GM21529 (cell line): ENCODE measurements at regions not wholly inside any gene's neighbourhood (a gene's known extent, or its start where the extent isn't known, plus 50 kb on each side); places are given as distances from the start of the nearest gene placed in this dataset.

Experiments
- ATAC-seq: cut with Tn5 transposase; IDR thresholded peaks from one replicate; pipeline ENCODE4 v1.9.1; 2021; ENCODE audit not compliant: unreplicated experiment

DNA sequence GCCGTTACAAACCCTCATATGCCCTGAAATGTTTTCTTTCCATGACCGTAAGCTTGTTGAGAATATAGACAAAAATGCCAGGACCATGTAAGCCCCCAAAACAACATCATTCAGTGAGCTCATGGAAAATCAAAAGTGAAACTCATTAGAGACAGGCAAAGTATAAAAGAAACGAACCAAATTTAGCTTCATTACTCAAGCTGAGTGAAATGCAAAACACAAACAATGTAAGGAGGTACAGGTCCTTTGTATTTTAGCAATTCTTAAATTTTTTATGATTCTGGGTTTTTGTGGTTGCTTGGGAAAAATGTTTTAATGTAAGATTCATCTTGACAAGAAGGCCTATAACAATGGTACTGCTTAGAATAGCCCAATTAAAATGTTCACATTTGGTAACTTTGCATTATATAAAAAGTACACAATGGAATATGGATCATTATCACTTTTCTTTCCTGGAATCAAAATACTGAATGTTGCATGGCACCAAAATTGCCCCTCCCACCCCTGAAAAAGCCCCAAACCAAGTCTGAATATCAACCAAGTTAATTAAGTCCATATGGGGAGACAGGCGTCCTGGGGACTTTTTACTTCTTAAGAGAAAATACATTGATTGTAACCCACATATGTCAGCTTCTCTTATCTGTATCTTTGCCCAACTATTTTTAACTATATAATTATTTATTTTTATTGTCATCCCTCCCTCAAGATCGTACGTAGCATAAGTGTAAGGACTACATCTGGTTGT, 247.7 kb upstream of the CDIN1 start:
- no peak for ATAC-seq

DNA sequence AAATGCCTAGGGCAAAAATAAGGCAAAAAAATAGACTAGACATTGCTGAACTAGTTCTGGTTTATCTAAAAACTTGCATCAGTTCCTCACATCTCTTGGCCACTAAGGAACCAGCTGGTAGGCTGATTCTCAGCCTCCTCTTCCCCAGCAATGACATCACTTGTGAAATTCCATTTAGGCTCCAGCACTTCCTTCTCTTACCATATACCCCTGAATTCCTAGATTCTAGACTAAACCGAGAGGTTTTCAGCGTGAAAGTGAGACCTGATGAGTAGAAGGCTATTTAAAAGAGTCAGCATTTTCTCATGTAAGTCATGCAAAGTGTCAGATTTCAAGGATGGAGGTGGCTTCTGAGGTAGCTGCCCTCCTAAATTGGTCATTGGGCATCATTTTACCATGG, 247.1 kb upstream of the CDIN1 start:
- ATAC-seq = no peak

DNA sequence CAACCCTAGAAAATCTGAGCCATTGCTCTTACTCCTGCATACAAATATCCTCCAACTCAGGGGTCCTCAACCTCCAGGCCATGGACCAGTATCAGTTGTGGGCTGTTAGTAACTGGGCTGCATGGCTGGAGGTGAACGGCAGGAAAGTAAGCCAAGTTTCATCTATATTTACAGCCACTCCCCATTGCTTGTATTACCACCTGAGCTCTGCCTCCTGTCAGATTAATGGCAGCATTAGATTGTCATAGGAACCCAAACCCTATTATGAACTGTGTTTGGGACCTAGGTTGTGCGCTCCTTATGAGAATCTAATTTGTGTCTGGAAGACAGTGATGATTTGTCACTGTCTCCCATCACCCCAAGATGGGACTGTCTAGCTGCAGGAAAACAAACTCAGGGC, 246.5 kb upstream of the CDIN1 start:
- ATAC-seq = no peak

DNA sequence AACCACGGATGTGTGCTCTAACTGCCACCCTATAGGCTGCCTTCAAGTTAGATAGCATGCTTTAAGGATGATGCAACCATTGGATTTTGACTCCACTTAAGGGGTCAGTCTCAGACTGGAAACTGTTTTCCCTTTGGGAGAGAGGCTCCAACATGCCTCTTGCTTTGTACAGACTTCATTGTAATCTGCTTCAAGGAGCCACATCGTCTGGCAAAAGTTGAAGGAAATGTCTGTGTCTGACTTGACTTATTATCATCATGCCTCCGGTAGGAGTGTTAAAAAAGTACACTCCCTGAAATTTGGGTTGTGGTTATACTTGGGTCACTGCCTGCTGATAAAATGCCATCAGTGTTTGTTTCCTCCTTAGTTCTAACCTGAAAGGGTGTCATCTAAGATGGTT, 245.4 kb upstream of the CDIN1 start:
- no peak for ATAC-seq

DNA sequence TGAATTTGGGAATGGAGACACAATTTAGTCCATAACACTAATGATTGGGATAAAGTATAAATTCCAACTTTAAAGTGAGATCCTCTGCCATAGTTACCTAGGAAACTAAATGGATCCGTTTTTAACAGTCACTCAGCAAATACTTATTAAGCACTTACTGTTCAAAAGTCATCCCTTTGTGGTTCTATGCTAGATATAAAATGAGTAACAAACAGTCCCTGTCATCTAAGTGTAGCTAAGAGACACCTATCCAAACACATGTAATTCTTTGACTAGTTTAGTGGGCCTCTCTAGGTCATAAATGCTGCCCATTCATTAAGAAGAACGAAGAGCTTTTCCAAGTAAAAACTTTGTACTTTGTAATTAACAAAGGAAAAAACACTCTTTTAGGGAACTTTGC, 244.2 kb upstream of the CDIN1 start:
- no peak for ATAC-seq

DNA sequence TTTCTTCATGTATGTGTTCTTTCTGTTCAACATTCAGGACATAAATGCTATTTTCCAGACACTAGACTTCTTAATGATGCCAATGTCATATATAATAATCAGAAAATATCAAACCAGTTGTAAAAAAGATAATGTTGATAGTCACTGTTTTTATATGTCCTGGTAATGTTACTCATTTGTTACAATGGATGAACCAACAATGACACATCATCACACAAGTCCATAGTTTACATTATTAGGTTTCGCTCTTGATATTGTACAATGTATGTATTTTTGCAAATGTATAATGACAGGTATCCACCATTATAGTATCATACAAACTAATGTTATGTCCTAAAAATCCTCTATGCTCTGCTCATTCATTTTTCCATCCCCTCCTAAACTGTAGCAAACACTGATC, 243.8 kb upstream of the CDIN1 start:
- ATAC-seq = no peak

DNA sequence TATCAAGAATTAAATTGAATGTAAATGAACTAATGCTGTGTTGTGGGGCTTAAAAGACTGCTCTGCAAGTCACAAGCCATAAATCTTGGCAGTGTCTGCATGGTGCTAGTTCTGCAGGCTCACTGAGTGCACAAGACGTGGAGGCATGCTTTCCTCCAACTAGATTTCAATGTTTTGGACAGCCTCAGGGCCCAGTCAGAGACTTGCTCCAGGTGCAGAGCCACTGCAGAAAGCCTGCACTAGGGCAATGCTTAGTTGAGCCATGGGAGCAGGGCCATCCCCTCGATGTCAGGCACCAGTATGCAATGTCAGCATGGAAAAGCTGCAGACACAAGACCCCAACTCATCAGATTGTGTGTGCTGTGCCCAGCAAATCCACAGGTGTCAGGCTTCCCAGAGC, 234.5 kb upstream of the CDIN1 start:
- no peak for ATAC-seq

DNA sequence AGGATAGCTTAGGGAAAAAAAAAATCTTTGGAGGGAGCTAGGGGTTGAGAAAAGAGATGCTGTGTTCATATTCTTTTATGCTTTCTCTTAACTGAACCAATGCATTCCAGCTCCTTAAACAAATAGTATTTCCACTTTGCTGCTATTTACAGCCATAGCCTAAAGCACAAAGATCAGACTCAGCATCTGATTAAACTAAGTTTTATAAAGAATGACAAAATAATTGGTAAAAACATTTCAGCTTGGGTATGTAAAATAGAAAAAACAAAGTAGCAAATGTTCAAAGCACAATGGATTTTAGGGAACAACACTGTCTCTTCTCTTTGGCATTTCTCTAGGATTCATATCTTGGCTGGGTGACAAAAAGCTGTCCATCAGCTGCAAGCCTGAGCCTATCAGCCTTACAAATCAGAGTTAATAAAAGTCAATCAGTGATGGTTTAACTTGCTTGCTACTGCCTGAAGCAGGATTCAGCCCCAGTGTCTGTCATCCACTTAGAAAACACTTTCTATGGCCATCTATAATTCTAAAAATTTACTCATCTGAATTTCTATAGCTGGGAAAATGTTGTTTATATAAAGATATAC, 232.1 kb upstream of the CDIN1 start:
- no peak for ATAC-seq

DNA sequence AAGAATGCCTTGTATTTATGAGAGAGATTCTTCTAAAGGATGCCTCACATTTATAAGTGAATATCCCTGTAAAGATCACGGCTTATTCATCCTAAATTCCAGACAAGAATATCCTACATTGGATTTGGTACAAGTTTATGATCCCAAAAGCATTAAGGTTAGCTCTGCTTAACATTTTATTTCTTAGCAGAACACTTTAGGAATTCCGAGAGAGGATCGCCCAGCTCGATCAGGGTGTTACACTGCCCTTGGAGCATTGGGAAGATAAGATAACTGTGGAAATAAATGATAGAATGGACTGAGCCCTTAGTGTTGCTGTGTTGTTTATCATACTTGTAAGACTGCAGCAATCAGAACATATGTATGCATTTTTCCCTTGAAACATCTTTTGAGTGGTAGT, 223.0 kb upstream of the CDIN1 start:
- no peak for ATAC-seq

DNA sequence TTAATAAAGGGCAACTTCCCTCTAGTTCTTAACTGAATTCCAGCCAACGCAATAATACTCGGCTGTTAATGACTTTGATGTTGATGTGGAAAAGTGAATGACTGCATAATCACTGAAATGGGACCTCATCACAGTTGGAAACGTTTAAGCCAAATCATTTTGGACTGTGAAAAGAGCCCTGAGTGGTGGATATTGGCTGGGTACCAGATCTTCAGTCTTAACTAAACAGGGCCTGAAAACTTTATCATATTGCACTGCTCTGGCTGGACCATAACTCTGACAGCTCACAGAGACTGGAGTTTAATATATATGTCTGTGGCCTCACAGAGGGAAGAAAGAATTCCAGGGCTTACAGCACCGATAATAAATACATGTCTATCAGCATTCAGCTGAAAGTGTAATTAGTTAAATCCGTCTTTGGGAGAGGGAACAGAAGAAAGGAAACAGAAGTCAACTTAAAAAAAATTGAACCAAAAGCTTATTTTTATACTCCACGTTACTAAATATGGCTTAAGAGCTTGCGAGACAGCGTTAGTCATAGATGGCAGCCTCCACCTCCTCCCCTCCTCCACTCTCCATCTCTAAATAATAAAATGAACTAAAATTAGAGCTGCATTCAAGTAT, 222.3 kb upstream of the CDIN1 start:
- ATAC-seq = no peak

DNA sequence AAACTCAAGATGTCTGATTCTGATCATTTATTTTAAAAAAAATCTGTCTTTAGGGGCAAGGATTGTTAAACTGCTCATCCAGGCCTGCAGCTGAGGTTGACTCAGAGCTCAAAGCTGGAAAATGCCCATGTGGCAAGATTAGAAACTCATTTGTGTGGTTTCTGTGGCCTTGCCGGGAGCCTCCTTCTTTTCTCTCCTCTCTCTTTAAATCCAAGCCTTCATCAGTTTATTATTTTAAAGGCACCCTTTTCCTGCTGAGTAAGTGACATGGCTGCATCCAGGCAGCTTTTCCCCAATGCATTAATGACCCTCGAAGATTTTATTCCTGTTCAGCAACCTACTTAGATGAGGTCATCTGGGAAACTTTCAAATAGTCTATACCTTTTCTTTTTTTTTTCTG, 221.3 kb upstream of the CDIN1 start:
- ATAC-seq = no peak

DNA sequence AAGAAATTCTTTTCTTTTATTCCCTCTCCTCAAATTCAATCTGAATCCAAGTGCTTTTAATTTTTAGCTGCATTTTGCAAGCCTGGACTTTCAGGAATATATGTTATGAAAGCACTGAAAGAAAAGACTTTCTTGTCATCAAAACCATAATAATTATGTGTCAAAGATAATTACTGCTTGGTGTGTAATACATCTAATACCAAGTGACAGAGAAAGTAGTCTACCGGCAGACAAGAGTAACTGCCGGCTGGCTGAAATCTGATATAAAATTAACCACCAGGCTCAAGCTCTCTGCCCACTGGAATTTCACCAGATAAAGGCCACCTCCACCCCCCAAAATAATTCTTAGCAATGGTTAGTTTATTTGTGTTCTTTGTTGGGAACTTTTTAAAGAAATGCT, 220.9 kb upstream of the CDIN1 start:
- ATAC-seq = no peak

DNA sequence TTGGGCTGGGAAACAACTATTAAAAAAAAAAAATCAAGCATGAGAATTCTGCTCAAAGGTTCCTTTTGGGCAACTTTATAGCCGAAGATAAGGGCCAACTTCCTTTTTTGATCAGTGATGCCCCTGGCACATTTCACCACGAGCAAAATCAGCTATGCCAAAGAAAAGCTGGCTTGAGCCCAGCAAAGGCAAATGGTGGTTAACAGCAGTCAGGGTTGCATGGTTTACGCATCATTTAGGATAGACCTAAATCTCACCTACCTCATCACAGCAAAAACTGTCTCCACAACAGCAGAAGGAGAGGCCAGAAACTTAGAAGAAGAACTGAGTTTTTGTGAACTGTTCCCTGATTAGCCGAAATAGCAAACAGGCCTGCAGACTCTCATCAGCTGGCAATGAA, 220.1 kb upstream of the CDIN1 start:
- ATAC-seq = no peak

DNA sequence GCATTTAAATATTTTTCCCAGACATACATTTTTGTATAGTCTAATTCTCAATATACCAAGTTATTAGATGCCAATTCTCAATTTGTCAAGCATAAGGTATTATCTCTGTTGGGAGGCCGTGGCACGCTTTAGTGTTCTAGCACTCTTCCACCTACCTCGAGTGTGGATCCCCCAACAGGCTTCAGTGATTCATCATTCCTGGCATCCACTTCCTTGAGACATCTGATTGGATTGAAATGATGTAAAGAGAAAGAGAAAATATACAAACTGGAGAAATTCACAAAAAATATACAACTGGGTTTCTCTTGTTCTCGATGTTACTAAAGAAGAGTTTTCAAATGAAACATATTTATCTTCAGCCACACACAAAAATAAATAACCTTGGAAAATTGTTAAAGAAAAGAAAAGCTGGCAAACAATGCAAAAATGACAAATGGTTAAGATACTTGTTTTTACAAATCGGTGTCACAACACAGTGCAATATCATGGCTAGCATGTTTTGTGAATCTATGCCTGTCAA, 218.0 kb upstream of the CDIN1 start:
- no peak for ATAC-seq

DNA sequence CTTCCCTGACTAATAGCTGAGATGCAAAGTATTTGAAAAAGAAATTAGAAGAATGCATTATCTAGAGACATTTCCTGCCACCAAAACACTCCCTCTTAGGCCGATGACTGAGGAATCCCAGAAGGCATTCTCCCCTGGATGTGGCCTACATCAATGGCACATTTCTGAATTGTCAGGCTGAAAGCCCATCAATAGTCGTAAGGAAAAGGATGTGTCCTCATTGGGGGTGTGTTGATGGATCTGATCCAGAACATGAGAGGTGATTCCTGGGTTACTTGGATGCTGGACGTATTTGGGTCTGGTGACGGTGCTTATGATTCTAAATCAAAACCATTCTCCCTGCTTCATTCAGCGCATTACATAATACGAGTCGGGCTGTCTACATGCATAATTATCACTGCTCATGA, 216.9 kb upstream of the CDIN1 start:
- ATAC-seq = no peak

DNA sequence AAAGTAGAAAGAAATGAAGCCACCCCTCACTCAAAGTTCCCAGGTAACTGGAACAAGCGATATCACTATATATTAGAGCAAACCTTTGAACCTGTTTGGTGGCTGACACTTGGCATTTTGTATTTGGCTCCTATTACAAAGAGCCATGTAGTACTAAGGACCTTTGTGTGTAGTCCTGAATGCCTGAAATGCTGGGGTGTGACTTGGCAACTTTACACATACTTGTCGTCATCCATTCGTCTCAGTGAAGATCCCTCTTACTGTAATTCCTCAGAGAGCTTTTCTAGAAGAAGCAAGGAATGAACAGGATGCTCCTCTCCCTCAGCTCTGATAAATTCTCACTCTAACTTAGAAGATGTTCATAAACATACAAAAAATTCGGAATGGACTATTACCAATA, 216.1 kb upstream of the CDIN1 start:
- no peak for ATAC-seq

DNA sequence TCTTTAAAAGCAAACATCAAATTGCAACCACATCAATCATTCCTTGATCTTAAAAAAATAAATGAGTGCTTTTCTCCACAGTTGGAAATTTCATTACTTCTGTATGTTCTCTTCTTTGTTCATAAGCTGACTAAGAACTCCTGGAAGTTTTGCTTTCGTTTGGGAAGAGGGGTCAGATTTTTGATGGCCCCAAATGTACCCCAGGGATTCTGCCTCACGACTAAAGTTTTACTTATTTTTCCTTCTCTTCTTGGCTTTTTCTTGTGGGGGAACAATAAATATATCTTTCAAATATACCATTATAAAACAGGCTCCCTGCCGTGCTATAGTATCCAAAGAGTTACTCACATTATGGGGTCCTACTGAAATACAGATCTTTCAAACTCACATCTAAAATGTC, 215.0 kb upstream of the CDIN1 start:
- no peak for ATAC-seq

DNA sequence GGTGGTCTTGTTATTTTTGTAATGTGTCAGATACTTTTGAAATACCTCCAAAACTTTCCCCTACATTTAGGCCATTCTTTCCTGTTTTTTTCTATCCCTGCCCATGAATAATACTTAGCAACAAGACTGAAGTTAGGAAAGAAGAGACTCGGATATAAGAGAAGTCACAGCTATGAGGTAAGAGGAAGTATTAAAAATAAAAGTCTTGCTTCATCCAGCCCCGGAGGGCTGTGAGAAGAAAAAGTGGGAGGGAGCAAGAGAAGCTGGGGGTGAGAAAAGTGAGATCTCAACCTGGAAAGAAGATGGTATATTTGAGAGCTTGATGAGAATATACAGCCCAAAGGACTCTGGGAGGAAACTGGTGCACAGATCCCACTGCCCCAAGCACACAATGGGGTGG, 213.5 kb upstream of the CDIN1 start:
- no peak for ATAC-seq

DNA sequence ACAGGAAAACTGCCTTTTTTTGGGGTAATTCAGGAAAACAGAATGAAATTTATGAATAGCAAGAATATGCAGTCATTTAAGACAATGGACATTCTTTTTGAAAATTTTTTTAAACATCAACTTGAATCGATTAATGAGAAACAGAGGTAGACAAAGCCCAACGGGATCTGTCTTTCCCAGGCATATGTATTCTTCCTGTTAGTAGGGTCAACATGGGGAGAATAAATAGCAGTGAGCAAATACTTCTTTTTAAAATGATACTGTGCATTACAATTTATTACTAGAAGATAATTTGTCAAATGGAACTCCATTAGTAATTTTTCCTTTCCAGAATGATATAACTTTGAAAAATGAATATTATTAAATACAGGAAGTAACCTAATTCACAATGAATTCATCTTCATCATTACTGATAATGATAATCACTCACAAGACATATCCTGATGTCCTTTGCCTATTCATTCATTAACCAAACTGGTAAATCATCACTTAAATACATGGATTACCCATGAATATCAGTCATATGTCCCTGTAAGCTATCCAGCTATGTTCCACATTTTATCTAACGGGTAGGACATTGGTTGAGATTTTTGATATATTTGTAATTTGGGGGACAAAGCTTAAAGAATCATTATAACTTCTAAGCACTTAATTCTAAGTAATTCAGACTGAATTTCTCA, 209.2 kb upstream of the CDIN1 start:
- ATAC-seq = no peak

DNA sequence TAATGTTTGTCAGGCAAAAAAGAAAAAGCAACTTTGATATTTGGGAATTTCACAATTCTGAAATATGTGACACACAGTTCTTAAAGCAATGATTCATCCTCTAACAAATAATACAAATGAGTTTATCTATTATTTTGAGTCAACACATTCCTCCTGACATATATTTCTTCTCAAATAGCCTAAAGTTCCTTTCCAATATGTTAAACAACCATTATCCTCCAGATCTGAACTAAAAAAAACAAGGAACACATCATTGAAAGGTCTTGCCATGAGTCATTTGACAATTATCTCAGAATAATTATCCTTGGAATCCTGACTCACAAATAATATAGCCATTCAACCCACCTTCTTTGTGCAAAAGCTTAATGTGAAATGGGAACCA, 208.7 kb upstream of the CDIN1 start:
- ATAC-seq = no peak

DNA sequence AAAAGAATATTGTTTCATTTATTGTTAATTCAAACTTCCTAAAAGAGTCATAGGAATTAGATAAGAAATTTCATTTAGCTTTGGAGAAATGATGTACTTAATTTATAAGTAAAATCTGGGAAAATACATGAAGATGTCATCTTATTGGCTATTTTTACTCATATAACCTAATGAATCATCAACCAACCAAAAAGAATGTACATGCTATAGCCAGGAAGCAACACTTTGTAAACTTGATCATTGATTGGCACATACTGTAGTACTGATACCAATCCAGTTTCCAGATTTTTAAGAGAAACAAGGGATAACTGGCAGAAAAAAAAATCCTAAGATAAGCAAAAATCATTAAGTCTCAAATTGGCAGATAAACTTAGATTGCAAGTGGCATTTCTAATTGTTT, 207.9 kb upstream of the CDIN1 start:
- no peak for ATAC-seq

DNA sequence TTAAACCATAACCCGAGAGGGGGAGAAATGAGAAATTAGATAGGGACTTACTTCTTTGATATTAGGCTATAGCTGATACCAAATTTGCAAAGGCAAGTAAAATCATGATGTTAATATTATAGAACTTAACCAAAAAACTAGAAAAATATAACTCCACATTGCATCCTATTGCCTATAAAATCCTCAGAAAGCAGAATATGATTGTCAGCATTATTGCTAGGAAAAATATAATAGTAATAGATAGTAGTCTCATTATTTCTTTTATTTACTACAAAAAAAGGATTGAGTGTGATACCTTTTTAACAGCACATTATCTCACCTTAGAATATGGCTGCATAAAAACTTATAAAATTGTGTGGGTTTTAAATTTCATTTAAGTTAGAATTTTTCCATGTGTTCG, 206.5 kb upstream of the CDIN1 start:
- no peak for ATAC-seq
